ENCODE measurements at regions not wholly inside any gene's neighbourhood (a gene's known extent, or its start where the extent isn't known, plus 50 kb on each side); places are given as distances from the start of the nearest gene placed in this dataset.

- Histone ChIP-seq H3K27ac (ENCODE audit: low read depth in 2 of 2, low read length in 1 of 2) (no peak overlapping the region), H3K36me3 (ENCODE audit: control insufficient read depth in 2 of 2, insufficient read depth in 2 of 2, low read length in 1 of 2) (no peaks in the 10 kb centered on the region), H3K27me3 (ENCODE audit: control insufficient read depth in 1 of 2, insufficient read depth in 2 of 2, low read length in 2 of 2) (no peaks in the 10 kb centered on the region), H3K4me3 (ENCODE audit: low read depth in 1 of 2, low read length in 2 of 2) (no peak overlapping the region), H3K4me1 (ENCODE audit: control insufficient read depth in 2 of 2, insufficient read depth in 2 of 2, low read length in 1 of 2) (no peaks in the 10 kb centered on the region), H3K9me3 (ENCODE audit: control insufficient read depth in 2 of 2, insufficient read depth in 1 of 2, low read depth in 1 of 2, low read length in 1 of 2) (no peaks in the 10 kb centered on the region)
- WGBS, 2 donors = 69 to 74% methylated on average over 4 of the region's 4 CpGs
These were observed 795.3 kb upstream of the CELF2 start for GRCh38 chr10:10222304-10222841.

- 93 to 94% methylated on average over 3 of the region's 3 CpGs for WGBS, 2 donors
- H3K4me1 ChIP-seq (ENCODE audit: control insufficient read depth in 2 of 2, insufficient read depth in 2 of 2, low read length in 1 of 2) = no peaks in the 10 kb centered on the region
- no peaks in the 10 kb centered on the region for H3K27me3 ChIP-seq (ENCODE audit: control insufficient read depth in 1 of 2, insufficient read depth in 2 of 2, low read length in 2 of 2)
- H3K9me3 ChIP-seq (ENCODE audit: control insufficient read depth in 2 of 2, insufficient read depth in 1 of 2, low read depth in 1 of 2, low read length in 1 of 2) = no peaks in the 10 kb centered on the region
- H3K27ac ChIP-seq (ENCODE audit: low read depth in 2 of 2, low read length in 1 of 2) = no peak overlapping the region
- no peak overlapping the region for H3K4me3 ChIP-seq (ENCODE audit: low read depth in 1 of 2, low read length in 2 of 2)
- no peaks in the 10 kb centered on the region for H3K36me3 ChIP-seq (ENCODE audit: control insufficient read depth in 2 of 2, insufficient read depth in 2 of 2, low read length in 1 of 2)
These were observed 794.5 kb upstream of the CELF2 start for GRCh38 chr10:10223131-10223530.

- Histone ChIP-seq H3K9me3 (ENCODE audit: control insufficient read depth in 2 of 2, insufficient read depth in 1 of 2, low read depth in 1 of 2, low read length in 1 of 2) (no peaks in the 10 kb centered on the region), H3K27me3 (ENCODE audit: control insufficient read depth in 1 of 2, insufficient read depth in 2 of 2, low read length in 2 of 2) (no peaks in the 10 kb centered on the region), H3K4me3 (ENCODE audit: low read depth in 1 of 2, low read length in 2 of 2) (no peak overlapping the region), H3K4me1 (ENCODE audit: control insufficient read depth in 2 of 2, insufficient read depth in 2 of 2, low read length in 1 of 2) (no peaks in the 10 kb centered on the region), H3K36me3 (ENCODE audit: control insufficient read depth in 2 of 2, insufficient read depth in 2 of 2, low read length in 1 of 2) (no peaks in the 10 kb centered on the region), H3K27ac (ENCODE audit: low read depth in 2 of 2, low read length in 1 of 2) (no peak overlapping the region)
- 56 to 57% methylated on average over 4 of the region's 4 CpGs for WGBS, 2 donors
These were observed 792.5 kb upstream of the CELF2 start for GRCh38 chr10:10225136-10225676.

GRCh38 chr10:10233229-10233628 is 784.4 kb upstream of the CELF2 start:
- H3K27ac ChIP-seq (ENCODE audit: low read depth in 2 of 2, low read length in 1 of 2) = no peak overlapping the region
- no peaks in the 10 kb centered on the region for H3K27me3 ChIP-seq (ENCODE audit: control insufficient read depth in 1 of 2, insufficient read depth in 2 of 2, low read length in 2 of 2)
- no peaks in the 10 kb centered on the region for H3K36me3 ChIP-seq (ENCODE audit: control insufficient read depth in 2 of 2, insufficient read depth in 2 of 2, low read length in 1 of 2)
- no peak overlapping the region for H3K4me3 ChIP-seq (ENCODE audit: low read depth in 1 of 2, low read length in 2 of 2)
- WGBS, 2 donors = 46 to 49% methylated on average over 2 of the region's 2 CpGs
- H3K9me3 ChIP-seq (ENCODE audit: control insufficient read depth in 2 of 2, insufficient read depth in 1 of 2, low read depth in 1 of 2, low read length in 1 of 2) = no peaks in the 10 kb centered on the region
- H3K4me1 ChIP-seq (ENCODE audit: control insufficient read depth in 2 of 2, insufficient read depth in 2 of 2, low read length in 1 of 2) = no peaks in the 10 kb centered on the region

GRCh38 chr10:10235003-10235402 is 782.7 kb upstream of the CELF2 start:
- Histone ChIP-seq H3K27me3 (ENCODE audit: control insufficient read depth in 1 of 2, insufficient read depth in 2 of 2, low read length in 2 of 2) (no peaks in the 10 kb centered on the region), H3K36me3 (ENCODE audit: control insufficient read depth in 2 of 2, insufficient read depth in 2 of 2, low read length in 1 of 2) (no peaks in the 10 kb centered on the region), H3K9me3 (ENCODE audit: control insufficient read depth in 2 of 2, insufficient read depth in 1 of 2, low read depth in 1 of 2, low read length in 1 of 2) (no peaks in the 10 kb centered on the region), H3K27ac (ENCODE audit: low read depth in 2 of 2, low read length in 1 of 2) (no peak overlapping the region), H3K4me3 (ENCODE audit: low read depth in 1 of 2, low read length in 2 of 2) (no peak overlapping the region), H3K4me1 (ENCODE audit: control insufficient read depth in 2 of 2, insufficient read depth in 2 of 2, low read length in 1 of 2) (no peaks in the 10 kb centered on the region)
- 43 to 46% methylated on average over 3 of the region's 3 CpGs for WGBS, 2 donors

- H3K4me3 ChIP-seq (ENCODE audit: low read depth in 1 of 2, low read length in 2 of 2) = no peak overlapping the region
- no peaks in the 10 kb centered on the region for H3K27me3 ChIP-seq (ENCODE audit: control insufficient read depth in 1 of 2, insufficient read depth in 2 of 2, low read length in 2 of 2)
- WGBS, 2 donors = 84 to 85% methylated on average over 6 of the region's 6 CpGs
- no peaks in the 10 kb centered on the region for H3K4me1 ChIP-seq (ENCODE audit: control insufficient read depth in 2 of 2, insufficient read depth in 2 of 2, low read length in 1 of 2)
- no peaks in the 10 kb centered on the region for H3K9me3 ChIP-seq (ENCODE audit: control insufficient read depth in 2 of 2, insufficient read depth in 1 of 2, low read depth in 1 of 2, low read length in 1 of 2)
- no peaks in the 10 kb centered on the region for H3K36me3 ChIP-seq (ENCODE audit: control insufficient read depth in 2 of 2, insufficient read depth in 2 of 2, low read length in 1 of 2)
- no peak overlapping the region for H3K27ac ChIP-seq (ENCODE audit: low read depth in 2 of 2, low read length in 1 of 2)
These were observed 770.1 kb upstream of the CELF2 start for GRCh38 chr10:10247585-10247984.

- H3K27me3 ChIP-seq (ENCODE audit: control insufficient read depth in 1 of 2, insufficient read depth in 2 of 2, low read length in 2 of 2) = no peaks in the 10 kb centered on the region
- peaks cover 2 to 4% of the 10 kb centered on the region in 2 donors for H3K9me3 ChIP-seq (ENCODE audit: control insufficient read depth in 2 of 2, insufficient read depth in 1 of 2, low read depth in 1 of 2, low read length in 1 of 2)
- no peak overlapping the region for H3K4me3 ChIP-seq (ENCODE audit: low read depth in 1 of 2, low read length in 2 of 2)
- H3K27ac ChIP-seq (ENCODE audit: low read depth in 2 of 2, low read length in 1 of 2) = no peak overlapping the region
- H3K4me1 ChIP-seq (ENCODE audit: control insufficient read depth in 2 of 2, insufficient read depth in 2 of 2, low read length in 1 of 2) = no peaks in the 10 kb centered on the region
- H3K36me3 ChIP-seq (ENCODE audit: control insufficient read depth in 2 of 2, insufficient read depth in 2 of 2, low read length in 1 of 2) = no peaks in the 10 kb centered on the region
- WGBS, 2 donors = 70 to 76% methylated on average over 3 of the region's 3 CpGs
These were observed 760.8 kb upstream of the CELF2 start for GRCh38 chr10:10256860-10257259.

GRCh38 chr10:10259013-10259412 is 758.7 kb upstream of the CELF2 start:
- Histone ChIP-seq H3K4me1 (ENCODE audit: control insufficient read depth in 2 of 2, insufficient read depth in 2 of 2, low read length in 1 of 2) (no peaks in the 10 kb centered on the region), H3K9me3 (ENCODE audit: control insufficient read depth in 2 of 2, insufficient read depth in 1 of 2, low read depth in 1 of 2, low read length in 1 of 2) (peaks cover 2 to 4% of the 10 kb centered on the region in 2 donors), H3K36me3 (ENCODE audit: control insufficient read depth in 2 of 2, insufficient read depth in 2 of 2, low read length in 1 of 2) (no peaks in the 10 kb centered on the region), H3K27me3 (ENCODE audit: control insufficient read depth in 1 of 2, insufficient read depth in 2 of 2, low read length in 2 of 2) (no peaks in the 10 kb centered on the region), H3K4me3 (ENCODE audit: low read depth in 1 of 2, low read length in 2 of 2) (no peak overlapping the region), H3K27ac (ENCODE audit: low read depth in 2 of 2, low read length in 1 of 2) (no peak overlapping the region)
- WGBS, 2 donors = 89 to 90% methylated on average over 4 of the region's 4 CpGs

- Histone ChIP-seq H3K4me3 (ENCODE audit: low read depth in 1 of 2, low read length in 2 of 2) (no peak overlapping the region), H3K27me3 (ENCODE audit: control insufficient read depth in 1 of 2, insufficient read depth in 2 of 2, low read length in 2 of 2) (no peaks in the 10 kb centered on the region), H3K27ac (ENCODE audit: low read depth in 2 of 2, low read length in 1 of 2) (no peak overlapping the region), H3K36me3 (ENCODE audit: control insufficient read depth in 2 of 2, insufficient read depth in 2 of 2, low read length in 1 of 2) (no peaks in the 10 kb centered on the region), H3K9me3 (ENCODE audit: control insufficient read depth in 2 of 2, insufficient read depth in 1 of 2, low read depth in 1 of 2, low read length in 1 of 2) (no peaks in the 10 kb centered on the region), H3K4me1 (ENCODE audit: control insufficient read depth in 2 of 2, insufficient read depth in 2 of 2, low read length in 1 of 2) (no peaks in the 10 kb centered on the region)
- 65 to 68% methylated on average over 8 of the region's 8 CpGs for WGBS, 2 donors
These were observed 747.3 kb upstream of the CELF2 start for GRCh38 chr10:10270126-10271050.

Data from esophagus (tissue), 2 donors.